ENCODE measurements at regions not wholly inside any gene's neighbourhood (a gene's known extent, or its start where the extent isn't known, plus 50 kb on each side); places are given as distances from the start of the nearest gene placed in this dataset.

- no peak for TF ChIP-seq EZH2 (IDR thresholded peaks at IDR 0.05; ENCODE audit: borderline replicate concordance, low read length)
- no peak for TF ChIP-seq CTCF (IDR thresholded peaks at IDR 0.05; ENCODE audit: low read length)
Observed at GRCh38 chrX:17294561-17294960, 80.4 kb upstream of the NHS start.

GRCh38 chrX:17295791-17296190, 79.2 kb upstream of the NHS start:
- Histone ChIP-seq H3K4me2 (ENCODE audit: low read length) (no peak overlapping the region), H3K27me3 (ENCODE audit: insufficient read depth, low read length) (no peaks in the 10 kb centered on the region), H3K4me1 (ENCODE audit: insufficient read depth, low read length, severe bottlenecking) (no peaks in the 10 kb centered on the region), H3K36me3 (ENCODE audit: insufficient read depth, low read length) (no peaks in the 10 kb centered on the region), H3K9me3 (ENCODE audit: low read length) (no peaks in the 10 kb centered on the region), H3K27ac (ENCODE audit: low read depth, low read length, poor library complexity, severe bottlenecking) (no peak overlapping the region), H3K9me2 (ENCODE audit: low read depth, low read length) (no peaks in the 10 kb centered on the region), H4K20me1 (ENCODE audit: insufficient read depth, low read length) (no peaks in the 10 kb centered on the region), H3K9ac (ENCODE audit: low read length) (no peak overlapping the region), H3K4me3 (ENCODE audit: low read depth, low read length, poor library complexity, severe bottlenecking) (no peak overlapping the region), H3F3A (ENCODE audit: insufficient read depth, low read length) (no peaks in the 10 kb centered on the region), H2AFZ (ENCODE audit: low read length) (no peak overlapping the region), H3K79me2 (ENCODE audit: insufficient read depth, low read length) (no peaks in the 10 kb centered on the region)
- no peak for TF ChIP-seq CTCF (IDR thresholded peaks at IDR 0.05; ENCODE audit: low read length)
- TF ChIP-seq EZH2 (IDR thresholded peaks at IDR 0.05; ENCODE audit: borderline replicate concordance, low read length) = no peak

More at GRCh38 chrX:17294561-17294960, 80.4 kb upstream of the NHS start:
- no peak overlapping the region for H3K4me2 ChIP-seq (ENCODE audit: low read length)
- H3K27ac ChIP-seq (ENCODE audit: low read depth, low read length, poor library complexity, severe bottlenecking) = no peak overlapping the region
- H3K9me2 ChIP-seq (ENCODE audit: low read depth, low read length) = no peaks in the 10 kb centered on the region
- no peaks in the 10 kb centered on the region for H3K36me3 ChIP-seq (ENCODE audit: insufficient read depth, low read length)
- no peaks in the 10 kb centered on the region for H3K27me3 ChIP-seq (ENCODE audit: insufficient read depth, low read length)
- H3K4me3 ChIP-seq (ENCODE audit: low read depth, low read length, poor library complexity, severe bottlenecking) = no peak overlapping the region
- H3K4me1 ChIP-seq (ENCODE audit: insufficient read depth, low read length, severe bottlenecking) = no peaks in the 10 kb centered on the region
- H2AFZ ChIP-seq (ENCODE audit: low read length) = no peak overlapping the region
- no peaks in the 10 kb centered on the region for H3K9me3 ChIP-seq (ENCODE audit: low read length)
- no peak overlapping the region for H3K9ac ChIP-seq (ENCODE audit: low read length)
- no peaks in the 10 kb centered on the region for H4K20me1 ChIP-seq (ENCODE audit: insufficient read depth, low read length)
- no peaks in the 10 kb centered on the region for H3F3A ChIP-seq (ENCODE audit: insufficient read depth, low read length)
- H3K79me2 ChIP-seq (ENCODE audit: insufficient read depth, low read length) = no peaks in the 10 kb centered on the region

- TF ChIP-seq CTCF (IDR thresholded peaks at IDR 0.05; ENCODE audit: low read length) (no peak), EZH2 (IDR thresholded peaks at IDR 0.05; ENCODE audit: borderline replicate concordance, low read length) (no peak)
- no peak overlapping the region for H3K4me3 ChIP-seq (ENCODE audit: low read depth, low read length, poor library complexity, severe bottlenecking)
- no peaks in the 10 kb centered on the region for H4K20me1 ChIP-seq (ENCODE audit: insufficient read depth, low read length)
- H2AFZ ChIP-seq (ENCODE audit: low read length) = no peak overlapping the region
- H3K79me2 ChIP-seq (ENCODE audit: insufficient read depth, low read length) = no peaks in the 10 kb centered on the region
- no peaks in the 10 kb centered on the region for H3K9me2 ChIP-seq (ENCODE audit: low read depth, low read length)
- no peaks in the 10 kb centered on the region for H3K36me3 ChIP-seq (ENCODE audit: insufficient read depth, low read length)
- no peak overlapping the region for H3K4me2 ChIP-seq (ENCODE audit: low read length)
- H3K4me1 ChIP-seq (ENCODE audit: insufficient read depth, low read length, severe bottlenecking) = no peaks in the 10 kb centered on the region
- no peaks in the 10 kb centered on the region for H3F3A ChIP-seq (ENCODE audit: insufficient read depth, low read length)
- H3K27me3 ChIP-seq (ENCODE audit: insufficient read depth, low read length) = no peaks in the 10 kb centered on the region
- no peaks in the 10 kb centered on the region for H3K9me3 ChIP-seq (ENCODE audit: low read length)
- H3K9ac ChIP-seq (ENCODE audit: low read length) = no peak overlapping the region
- no peak overlapping the region for H3K27ac ChIP-seq (ENCODE audit: low read depth, low read length, poor library complexity, severe bottlenecking)
Observed at GRCh38 chrX:17298564-17298963, 76.4 kb upstream of the NHS start.

All from OCI-LY1 (cell line).